OCI-LY1 (cell line): ENCODE measurements at regions not wholly inside any gene's neighbourhood (a gene's known extent, or its start where the extent isn't known, plus 50 kb on each side); places are given as distances from the start of the nearest gene placed in this dataset.

Experiments
- CTCF ChIP-seq: fragments of 200-600 bp; sonication (generic), shearing (Covaris generic); IDR thresholded peaks from 2 replicates; pipeline ENCODE4 v1.5.1; 2017; ENCODE audit warnings: mild to moderate bottlenecking, antibody characterized with exemption, low read length, moderate library complexity, mixed read lengths
- EZH2 ChIP-seq: fragments of 200-600 bp; sonication (generic), shearing (Covaris generic); IDR thresholded peaks from 2 replicates; pipeline ENCODE4 v1.8.0; 2017; ENCODE audit warnings: borderline replicate concordance, mixed run types, mild to moderate bottlenecking, antibody characterized with exemption, low read length, moderate library complexity, mixed read lengths

DNA sequence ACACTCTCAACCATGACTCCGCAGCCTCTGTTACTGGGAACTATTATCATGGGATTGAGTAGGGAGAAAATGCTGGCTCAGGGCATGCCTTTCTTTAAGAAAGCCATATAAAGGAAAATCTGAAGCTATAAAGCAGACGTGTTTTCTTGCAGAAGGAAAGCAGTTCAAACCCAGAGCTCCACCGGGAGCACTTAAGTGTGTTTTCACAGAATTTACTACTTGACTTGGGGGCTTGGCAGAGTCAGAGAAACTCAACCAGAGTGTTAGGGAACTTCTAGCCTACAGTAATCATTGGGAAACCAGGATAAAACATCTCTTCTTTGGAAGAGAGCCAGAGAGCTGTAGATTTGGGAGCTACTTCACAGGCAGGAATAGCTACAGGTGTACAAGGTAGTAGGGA lies 283.4 kb upstream of the ADRA1B start:
- TF ChIP-seq CTCF (no peak), EZH2 (no peak)
